ENCODE measurements at regions not wholly inside any gene's neighbourhood (a gene's known extent, or its start where the extent isn't known, plus 50 kb on each side); places are given as distances from the start of the nearest gene placed in this dataset.

- TF ChIP-seq, protein P1, sequence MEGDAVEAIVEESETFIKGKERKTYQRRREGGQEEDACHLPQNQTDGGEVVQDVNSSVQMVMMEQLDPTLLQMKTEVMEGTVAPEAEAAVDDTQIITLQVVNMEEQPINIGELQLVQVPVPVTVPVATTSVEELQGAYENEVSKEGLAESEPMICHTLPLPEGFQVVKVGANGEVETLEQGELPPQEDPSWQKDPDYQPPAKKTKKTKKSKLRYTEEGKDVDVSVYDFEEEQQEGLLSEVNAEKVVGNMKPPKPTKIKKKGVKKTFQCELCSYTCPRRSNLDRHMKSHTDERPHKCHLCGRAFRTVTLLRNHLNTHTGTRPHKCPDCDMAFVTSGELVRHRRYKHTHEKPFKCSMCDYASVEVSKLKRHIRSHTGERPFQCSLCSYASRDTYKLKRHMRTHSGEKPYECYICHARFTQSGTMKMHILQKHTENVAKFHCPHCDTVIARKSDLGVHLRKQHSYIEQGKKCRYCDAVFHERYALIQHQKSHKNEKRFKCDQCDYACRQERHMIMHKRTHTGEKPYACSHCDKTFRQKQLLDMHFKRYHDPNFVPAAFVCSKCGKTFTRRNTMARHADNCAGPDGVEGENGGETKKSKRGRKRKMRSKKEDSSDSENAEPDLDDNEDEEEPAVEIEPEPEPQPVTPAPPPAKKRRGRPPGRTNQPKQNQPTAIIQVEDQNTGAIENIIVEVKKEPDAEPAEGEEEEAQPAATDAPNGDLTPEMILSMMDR (IDR thresholded peaks at IDR 0.05) = no peak
- TF ChIP-seq POLR2A (IDR thresholded peaks at IDR 0.05) = no peak
Observed at GRCh38 chrX:9295551-9295950, 169.3 kb upstream of the TBL1X start.
